ENCODE measurements at regions not wholly inside any gene's neighbourhood (a gene's known extent, or its start where the extent isn't known, plus 50 kb on each side); places are given as distances from the start of the nearest gene placed in this dataset.

- TF ChIP-seq CTCF (IDR thresholded peaks at IDR 0.05) (no peak), POLR2AphosphoS5 (IDR thresholded peaks at IDR 0.05) (no peak), POLR2A (IDR thresholded peaks at IDR 0.05) (no peak)
These were observed 1067.9 kb downstream of the TTLL7 start for GRCh38 chr1:82931006-82931405.
